HEK293 (cell line): ENCODE measurements at regions not wholly inside any gene's neighbourhood (a gene's known extent, or its start where the extent isn't known, plus 50 kb on each side); places are given as distances from the start of the nearest gene placed in this dataset.

Experiments used
- CTCF ChIA-PET: fragments of 350-600 bp; formaldehyde crosslinking; extraction: SDS; loops from one replicate; lab custom pipeline; 2021; ENCODE audit warnings: antibody characterized with exemption; lab: Yijun Ruan, JAX
- POLR2A ChIA-PET: fragments of 300-600 bp; formaldehyde crosslinking; extraction: SDS; loops from one replicate; lab custom pipeline; 2020; ENCODE audit warnings: antibody characterized with exemption, inconsistent platforms; lab: Yijun Ruan, JAX
- H3K27ac ChIP-seq: fragments of 200-500 bp; sonication (Bioruptor generic); 2 replicates; pipeline ENCODE4 v1.5.1; 2014; ENCODE audit warnings: low read depth, low read length, control low read depth, inconsistent platforms; ENCODE audit errors: extremely low read depth
- H3K36me3 ChIP-seq, 2 experiments: fragments of 200-500 bp in 1 of 2; sonication (Bioruptor generic) in 1 of 2; 1 replicate in 1 of 2; 2 replicates in 1 of 2; pipeline ENCODE4 v1.5.1; 2014 to 2017; ENCODE audit warnings: inconsistent platforms in 2 of 2, low read length in 2 of 2; ENCODE audit not compliant: control insufficient read depth in 2 of 2, insufficient read depth in 1 of 2
- H3K4me1 ChIP-seq: fragments of 200-500 bp; sonication (Bioruptor generic); 2 replicates; pipeline ENCODE4 v1.5.1; 2014; ENCODE audit warnings: mild to moderate bottlenecking, low read length, inconsistent platforms; ENCODE audit not compliant: control insufficient read depth, insufficient read depth
- H3K4me3 ChIP-seq: 2 replicates; pipeline ENCODE4 v1.5.1; 2011; ENCODE audit warnings: low read depth, mild to moderate bottlenecking, control low read depth, low read length, moderate library complexity
- H3K9me3 ChIP-seq: fragments of 200-500 bp; sonication (Bioruptor generic); 2 replicates; pipeline ENCODE4 v1.5.1; 2014; ENCODE audit warnings: low read depth, low read length, inconsistent platforms; ENCODE audit not compliant: control insufficient read depth, insufficient read depth
- BCL6B ChIP-seq: fragments of 450-650 bp; formaldehyde crosslinking; IDR thresholded peaks from 2 replicates; pipeline ENCODE4 v1.5.1; 2017; ENCODE audit warnings: missing biosample characterization, missing genetic modification characterization
- FEZF1 ChIP-seq: fragments of 450-650 bp; formaldehyde crosslinking; IDR thresholded peaks from 2 replicates; pipeline ENCODE4 v1.5.1; 2016; ENCODE audit warnings: missing biosample characterization, missing genetic modification characterization
- GLIS2 ChIP-seq: fragments of 450-650 bp; formaldehyde crosslinking; IDR thresholded peaks from 2 replicates; pipeline ENCODE4 v1.5.1; 2016; ENCODE audit warnings: missing biosample characterization, missing genetic modification characterization
- HOXC10 ChIP-seq: sonication (generic); formaldehyde crosslinking; IDR thresholded peaks from 2 replicates; pipeline ENCODE4 v1.8.1; 2023; ENCODE audit warnings: mild to moderate bottlenecking, missing genetic modification reagents
- HOXD13 ChIP-seq: sonication (generic); formaldehyde crosslinking; IDR thresholded peaks from 2 replicates; pipeline ENCODE4 v1.8.0; 2022; ENCODE audit warnings: missing genetic modification reagents, borderline replicate concordance
- OSR2 ChIP-seq: fragments of 450-650 bp; formaldehyde crosslinking; IDR thresholded peaks from 2 replicates; pipeline ENCODE4 v1.5.1; 2016; ENCODE audit warnings: missing biosample characterization, missing genetic modification characterization
- PRDM6 ChIP-seq: fragments of 450-650 bp; formaldehyde crosslinking; IDR thresholded peaks from 2 replicates; pipeline ENCODE4 v1.5.1; 2017; ENCODE audit warnings: missing biosample characterization, missing genetic modification characterization
- WT1 ChIP-seq: fragments of 450-650 bp; formaldehyde crosslinking; IDR thresholded peaks from 2 replicates; pipeline ENCODE4 v1.5.1; 2016; ENCODE audit warnings: missing biosample characterization, missing genetic modification characterization
- ZBTB6 ChIP-seq: fragments of 450-650 bp; formaldehyde crosslinking; IDR thresholded peaks from 2 replicates; pipeline ENCODE4 v1.5.1; 2017; ENCODE audit warnings: missing biosample characterization, missing genetic modification characterization
- ZFP3 ChIP-seq: fragments of 450-650 bp; formaldehyde crosslinking; IDR thresholded peaks from 2 replicates; pipeline ENCODE4 v1.5.1; 2016; ENCODE audit warnings: low read depth, missing biosample characterization, missing genetic modification characterization
- ZNF114 ChIP-seq: fragments of 450-650 bp; formaldehyde crosslinking; IDR thresholded peaks from 2 replicates; pipeline ENCODE4 v1.5.0; 2017; ENCODE audit warnings: missing biosample characterization, missing genetic modification characterization
- ZNF174 ChIP-seq: fragments of 450-650 bp; formaldehyde crosslinking; IDR thresholded peaks from 2 replicates; pipeline ENCODE4 v1.5.0; 2017; ENCODE audit warnings: missing biosample characterization, mild to moderate bottlenecking, missing genetic modification characterization
- ZNF239 ChIP-seq: fragments of 450-650 bp; formaldehyde crosslinking; IDR thresholded peaks from 2 replicates; pipeline ENCODE4 v1.5.1; 2016; ENCODE audit warnings: missing biosample characterization, missing genetic modification characterization
- ZNF341 ChIP-seq: fragments of 450-650 bp; formaldehyde crosslinking; IDR thresholded peaks from 2 replicates; pipeline ENCODE4; 2016; ENCODE audit warnings: low read depth, missing biosample characterization, missing genetic modification characterization
- ZNF501 ChIP-seq: fragments of 450-650 bp; formaldehyde crosslinking; IDR thresholded peaks from 2 replicates; pipeline ENCODE4 v1.5.1; 2016; ENCODE audit warnings: missing biosample characterization, missing genetic modification characterization
- ZNF558 ChIP-seq: fragments of 450-650 bp; formaldehyde crosslinking; IDR thresholded peaks from 2 replicates; pipeline ENCODE4 v1.5.1; 2016; ENCODE audit warnings: missing biosample characterization, missing genetic modification characterization
- ZNF561 ChIP-seq: fragments of 450-650 bp; IDR thresholded peaks from 2 replicates; pipeline ENCODE4 v1.5.1; 2018; ENCODE audit warnings: missing biosample characterization, missing genetic modification characterization, borderline replicate concordance
- ZNF600 ChIP-seq: fragments of 450-650 bp; formaldehyde crosslinking; IDR thresholded peaks from 2 replicates; pipeline ENCODE4 v1.5.1; 2016; ENCODE audit warnings: missing biosample characterization, missing genetic modification characterization
- ZNF621 ChIP-seq: fragments of 450-650 bp; formaldehyde crosslinking; IDR thresholded peaks from 2 replicates; pipeline ENCODE4 v1.5.1; 2017; ENCODE audit warnings: missing biosample characterization, missing genetic modification characterization
- ZSCAN18 ChIP-seq: fragments of 450-650 bp; formaldehyde crosslinking; IDR thresholded peaks from 2 replicates; pipeline ENCODE4 v1.5.1; 2016; ENCODE audit warnings: missing biosample characterization, missing genetic modification characterization
- ZSCAN4 ChIP-seq: fragments of 450-650 bp; formaldehyde crosslinking; IDR thresholded peaks from 2 replicates; pipeline ENCODE4 v1.5.1; 2017; ENCODE audit warnings: missing biosample characterization, missing genetic modification characterization
- ZXDB ChIP-seq: fragments of 450-650 bp; formaldehyde crosslinking; IDR thresholded peaks from 2 replicates; pipeline ENCODE4 v1.5.1; 2016; ENCODE audit warnings: missing biosample characterization, missing genetic modification characterization

GRCh38 chr21:17264182-17264581 is 248.7 kb upstream of the CXADR start:
- ChIA-PET CTCF (interaction anchor here (0.6 to 2.0 kb wide), 2 partner anchors 33 to 322 kb away, joined by 3 to 8 read pairs; no protein-coding TSS in a partner anchor), POLR2A (no interaction called here)
- TF ChIP-seq ZNF114 (tag by site-specific recombination) = no peak
- TF ChIP-seq ZNF600 (tag by site-specific recombination) = no peak
- peak; percentile 44; the same call in 1 of the 2 replicates for TF ChIP-seq FEZF1 (tag by site-specific recombination)
- peak; percentile 86 for TF ChIP-seq WT1 (tag by site-specific recombination)
- no peak for TF ChIP-seq ZSCAN4 (tag by site-specific recombination)
- no peak for TF ChIP-seq ZXDB (tag by site-specific recombination)
- no peak for TF ChIP-seq ZSCAN18 (tag by site-specific recombination)
- TF ChIP-seq PRDM6 = peak; percentile 86
- TF ChIP-seq ZNF239 (tag by site-specific recombination) = no peak
- TF ChIP-seq ZNF561 = no peak
- no peak for TF ChIP-seq GLIS2
- peak; percentile 58; the same call in 1 of the 2 replicates for TF ChIP-seq HOXD13
- TF ChIP-seq OSR2 (tag by site-specific recombination) = peak; percentile 53; the same call in 1 of the 2 replicates
- TF ChIP-seq ZFP3 (tag by site-specific recombination) = no peak
- TF ChIP-seq ZNF558 = no peak
- no peak for TF ChIP-seq ZNF621
- TF ChIP-seq BCL6B (tag by site-specific recombination) = 0 out of 2 replicates have a peak, but pooled peaks have one; percentile 3
- peak overlapping the region; percentile 29; the same call in 1 of the 2 replicates for H3K27ac ChIP-seq
- H3K4me3 ChIP-seq = no peak overlapping the region
- no peaks in the 10 kb centered on the region for H3K9me3 ChIP-seq
- H3K36me3 ChIP-seq = no peaks in the 10 kb centered on the region
- H3K4me1 ChIP-seq = peaks cover 27% of the 10 kb centered on the region

GRCh38 chr21:17269760-17270159 is 243.1 kb upstream of the CXADR start:
- Histone ChIP-seq H3K27ac (no peak overlapping the region), H3K4me3 (no peak overlapping the region), H3K9me3 (no peaks in the 10 kb centered on the region), H3K4me1 (peaks cover 16% of the 10 kb centered on the region), H3K36me3 (no peaks in the 10 kb centered on the region)
- TF ChIP-seq ZNF174 (tag by site-specific recombination) (no peak), ZBTB6 (no peak), ZSCAN18 (tag by site-specific recombination) (no peak), HOXC10 (CRISPR knock-in tag) (no peak), ZNF341 (tag by site-specific recombination) (no peak), ZNF501 (no peak)
- ChIA-PET POLR2A (no interaction called here), CTCF (interaction anchor here (0.5 to 1.8 kb wide), 22 partner anchors 9 to 815 kb away, joined by 3 to 12 read pairs (median 3); no protein-coding TSS in a partner anchor)
